Right atrium auricular region (tissue), 2 donors: ENCODE measurements at regions not wholly inside any gene's neighbourhood (a gene's known extent, or its start where the extent isn't known, plus 50 kb on each side); places are given as distances from the start of the nearest gene placed in this dataset.
"Not testable (repeated sequence)": the region's sequence is repeated elsewhere in the genome, so short reads cannot be mapped to it uniquely, and the experiment has no call there.

Experiments used
- DNase-seq: peaks from one replicate; pipeline ENCODE4 v3.0.0-alpha.2; 2019; ENCODE audit warnings: low spot score
- H3K27ac ChIP-seq, 2 donors: fragments of 200-600 bp; sonication (generic); 1 replicate in 1 of 2; 2 replicates in 1 of 2; pipeline ENCODE4 v1.5.1; 2016 to 2019
- H3K27me3 ChIP-seq, 2 donors: fragments of 200-600 bp; sonication (generic); one replicate each; pipeline versions ENCODE4 v1.5.1 to v1.6.0; 2017 to 2019
- H3K36me3 ChIP-seq: fragments of 200-600 bp; sonication (generic); one replicate; pipeline ENCODE4 v1.5.1; 2016
- H3K4me1 ChIP-seq, 2 donors: fragments of 200-600 bp; sonication (generic); one replicate each; pipeline versions ENCODE4 v1.5.1 to v1.6.0; 2017 to 2019
- H3K4me3 ChIP-seq, 2 donors: fragments of 200-600 bp; sonication (generic); 1 replicate in 1 of 2; 2 replicates in 1 of 2; pipeline ENCODE4 v1.5.1; 2017 to 2019; ENCODE audit warnings: mild to moderate bottlenecking in 1 of 2, moderate library complexity in 1 of 2
- H3K9me3 ChIP-seq, 2 donors: fragments of 200-600 bp; sonication (generic); one replicate each; pipeline ENCODE4 v1.5.1; 2019
- CTCF ChIP-seq, 2 donors: fragments of 200-600 bp; sonication (generic); IDR thresholded peaks; one replicate each; pipeline ENCODE4 v1.5.1; 2019; ENCODE audit warnings: antibody characterized with exemption in 2 of 2

- H3K36me3 ChIP-seq, result no peaks in the 10 kb centered on the region
- H3K27ac ChIP-seq, result no peak overlapping the region
- no peak for TF ChIP-seq CTCF (IDR thresholded peaks at IDR 0.05)
- H3K9me3 ChIP-seq, result no peaks in the 10 kb centered on the region
- DNase-seq, result no peak
- no peaks in the 10 kb centered on the region for H3K27me3 ChIP-seq
- H3K4me1 ChIP-seq, result no peaks in the 10 kb centered on the region
- no peak overlapping the region for H3K4me3 ChIP-seq
Measured at GRCh38 chrX:2640436-2641150, 50.5 kb upstream of the CD99 start.

GRCh38 chrX:2638279-2638678 lies 52.8 kb upstream of the CD99 start:
- H3K27ac ChIP-seq, result no peak overlapping the region
- no peaks in the 10 kb centered on the region for H3K9me3 ChIP-seq
- H3K36me3 ChIP-seq, result no peaks in the 10 kb centered on the region
- H3K27me3 ChIP-seq, result no peaks in the 10 kb centered on the region
- no peak overlapping the region for H3K4me3 ChIP-seq
- H3K4me1 ChIP-seq, result no peaks in the 10 kb centered on the region
- no peak for DNase-seq
- no peak for TF ChIP-seq CTCF (IDR thresholded peaks at IDR 0.05)

GRCh38 chrX:2635342-2635741 lies 55.8 kb upstream of the CD99 start:
- H3K4me3 ChIP-seq, result no peak overlapping the region
- DNase-seq, result no peak
- no peak overlapping the region for H3K27ac ChIP-seq
- H3K4me1 ChIP-seq, result no peaks in the 10 kb centered on the region
- H3K36me3 ChIP-seq, result no peaks in the 10 kb centered on the region
- no peaks in the 10 kb centered on the region for H3K27me3 ChIP-seq
- peaks cover 0 to 3% of the 10 kb centered on the region in 2 donors for H3K9me3 ChIP-seq
- TF ChIP-seq CTCF (IDR thresholded peaks at IDR 0.05), result no peak

- Histone ChIP-seq H3K36me3 (no peaks in the 10 kb centered on the region), H3K4me3 (no peak overlapping the region), H3K4me1 (no peaks in the 10 kb centered on the region), H3K27ac (no peak overlapping the region), H3K9me3 (peaks cover 6 to 22% of the 10 kb centered on the region in 2 donors), H3K27me3 (no peaks in the 10 kb centered on the region)
- no peak for TF ChIP-seq CTCF (IDR thresholded peaks at IDR 0.05)
- DNase-seq, result no peak
Measured at GRCh38 chrX:2632533-2633504, 58.3 kb upstream of the CD99 start.

GRCh38 chrX:2631743-2632532 lies 59.2 kb upstream of the CD99 start:
- TF ChIP-seq CTCF (IDR thresholded peaks at IDR 0.05), result no peak
- no peaks in the 10 kb centered on the region for H3K36me3 ChIP-seq
- H3K27ac ChIP-seq, result no peak overlapping the region
- peaks cover 6 to 22% of the 10 kb centered on the region in 2 donors for H3K9me3 ChIP-seq
- no peak for DNase-seq
- no peaks in the 10 kb centered on the region for H3K27me3 ChIP-seq
- no peak overlapping the region for H3K4me3 ChIP-seq
- no peaks in the 10 kb centered on the region for H3K4me1 ChIP-seq

GRCh38 chrX:2630935-2631742 lies 60.0 kb upstream of the CD99 start:
- H3K4me1 ChIP-seq, DNase-seq, H3K36me3 ChIP-seq, H3K4me3 ChIP-seq, H3K27me3 ChIP-seq, H3K27ac ChIP-seq: not testable (repeated sequence)
- peaks cover 6 to 22% of the 10 kb centered on the region in 2 donors for H3K9me3 ChIP-seq

- not testable (repeated sequence) for H3K4me1 ChIP-seq, H3K27me3 ChIP-seq, H3K36me3 ChIP-seq, H3K27ac ChIP-seq, H3K4me3 ChIP-seq, DNase-seq
- H3K9me3 ChIP-seq, result peaks cover 6 to 22% of the 10 kb centered on the region in 2 donors
Measured at GRCh38 chrX:2630008-2630934, 60.8 kb upstream of the CD99 start.
